ENCODE measurements at regions not wholly inside any gene's neighbourhood (a gene's known extent, or its start where the extent isn't known, plus 50 kb on each side); places are given as distances from the start of the nearest gene placed in this dataset.

DNA sequence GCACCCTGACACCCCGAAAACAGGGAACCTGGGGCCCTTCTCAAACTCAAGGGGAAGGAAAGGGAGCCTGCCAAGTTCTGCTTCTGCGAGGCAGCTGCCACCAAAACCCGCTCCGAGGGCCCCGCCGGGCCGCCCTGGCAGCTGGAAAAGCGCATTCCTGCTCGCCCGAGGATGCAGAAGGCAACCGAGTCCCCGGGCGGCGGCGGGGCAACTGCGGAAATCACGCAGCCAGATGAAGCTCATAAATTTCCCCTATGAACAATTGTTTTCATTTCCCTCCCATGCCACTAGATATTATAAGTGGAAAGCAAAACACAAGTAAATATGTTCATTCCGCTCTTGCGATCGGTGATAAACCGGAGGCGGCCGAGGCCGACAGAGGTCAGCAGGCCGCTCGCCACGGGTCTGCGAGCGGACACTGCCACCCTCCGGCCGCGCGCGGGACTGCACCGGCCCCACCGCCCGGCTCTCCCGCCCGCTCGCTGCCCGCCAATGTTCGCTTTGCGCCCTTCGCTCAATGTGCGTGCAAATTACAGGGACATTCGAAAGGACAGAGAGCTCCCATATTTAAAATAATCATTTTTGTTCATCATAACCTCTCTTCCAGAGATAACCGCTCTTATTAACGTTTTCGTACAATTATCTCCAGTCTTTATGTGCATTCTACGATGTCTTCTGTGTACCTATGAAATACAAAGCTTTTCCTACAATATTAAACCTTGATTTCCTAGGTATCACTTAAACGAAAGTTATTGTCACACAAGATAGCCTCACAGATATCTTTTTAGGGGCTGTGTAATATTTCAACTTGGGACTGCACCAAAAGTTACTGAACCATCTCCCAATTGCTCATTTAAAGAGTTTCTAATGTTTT is 120.8 kb upstream of the ZNF507 start:
- Histone ChIP-seq H3K4me3 (ENCODE audit: low read depth in 1 of 2, low read length in 2 of 2) (peak overlapping the region in 1 of 2 donors; percentile 43), H3K4me1 (ENCODE audit: control insufficient read depth in 1 of 2, insufficient read depth in 2 of 2, low read length in 2 of 2) (no peaks in the 10 kb centered on the region), H3K9me3 (ENCODE audit: control insufficient read depth in 1 of 2, low read length in 2 of 2) (no peaks in the 10 kb centered on the region), H3K27me3 (ENCODE audit: control insufficient read depth in 1 of 2, insufficient read depth in 2 of 2, low read length in 2 of 2) (peaks cover 4 to 22% of the 10 kb centered on the region in 2 donors), H3K27ac (ENCODE audit: low read depth, low read length) (no peak overlapping the region), H3K9ac (ENCODE audit: low read depth in 1 of 2, low read length in 2 of 2) (no peak overlapping the region), H3K36me3 (ENCODE audit: control insufficient read depth in 1 of 2, insufficient read depth in 2 of 2, low read length in 2 of 2) (no peaks in the 10 kb centered on the region)

- H3K4me1 ChIP-seq (ENCODE audit: control insufficient read depth in 1 of 2, insufficient read depth in 2 of 2, low read length in 2 of 2): no peaks in the 10 kb centered on the region
- no peaks in the 10 kb centered on the region for H3K9me3 ChIP-seq (ENCODE audit: control insufficient read depth in 1 of 2, low read length in 2 of 2)
- no peak overlapping the region for H3K4me3 ChIP-seq (ENCODE audit: low read depth in 1 of 2, low read length in 2 of 2)
- H3K36me3 ChIP-seq (ENCODE audit: control insufficient read depth in 1 of 2, insufficient read depth in 2 of 2, low read length in 2 of 2): no peaks in the 10 kb centered on the region
- H3K27ac ChIP-seq (ENCODE audit: low read depth, low read length): no peak overlapping the region
- peaks cover 8 to 22% of the 10 kb centered on the region in 2 donors for H3K27me3 ChIP-seq (ENCODE audit: control insufficient read depth in 1 of 2, insufficient read depth in 2 of 2, low read length in 2 of 2)
- H3K9ac ChIP-seq (ENCODE audit: low read depth in 1 of 2, low read length in 2 of 2): no peak overlapping the region
Measured at GRCh38 chr19:32227561-32228165, 117.7 kb upstream of the ZNF507 start.

DNA sequence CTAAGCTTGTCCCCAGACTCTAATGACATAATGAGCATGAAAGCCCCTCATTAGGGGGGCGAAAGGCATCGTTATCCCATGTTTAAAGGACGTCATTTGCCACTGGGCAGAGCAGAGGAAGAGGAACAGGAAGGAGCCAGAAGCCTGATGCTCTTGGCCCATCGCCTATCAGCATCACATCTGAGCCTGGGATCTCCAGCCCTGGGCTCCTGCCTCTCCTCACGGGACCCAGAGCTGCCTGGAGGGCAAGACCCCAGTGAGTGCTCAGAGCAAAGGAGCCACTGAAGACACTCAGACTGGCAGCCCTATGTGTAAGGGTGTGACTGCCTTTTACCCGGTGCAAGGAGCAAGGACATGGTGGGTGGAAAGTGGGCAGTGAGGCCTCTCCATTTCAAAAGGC is 115.0 kb upstream of the ZNF507 start:
- H3K27ac ChIP-seq (ENCODE audit: low read depth, low read length): no peak overlapping the region
- no peaks in the 10 kb centered on the region for H3K4me1 ChIP-seq (ENCODE audit: control insufficient read depth in 1 of 2, insufficient read depth in 2 of 2, low read length in 2 of 2)
- peaks cover 5 to 8% of the 10 kb centered on the region in 2 donors for H3K27me3 ChIP-seq (ENCODE audit: control insufficient read depth in 1 of 2, insufficient read depth in 2 of 2, low read length in 2 of 2)
- no peaks in the 10 kb centered on the region for H3K36me3 ChIP-seq (ENCODE audit: control insufficient read depth in 1 of 2, insufficient read depth in 2 of 2, low read length in 2 of 2)
- H3K9me3 ChIP-seq (ENCODE audit: control insufficient read depth in 1 of 2, low read length in 2 of 2): no peaks in the 10 kb centered on the region
- H3K9ac ChIP-seq (ENCODE audit: low read depth in 1 of 2, low read length in 2 of 2): no peak overlapping the region
- H3K4me3 ChIP-seq (ENCODE audit: low read depth in 1 of 2, low read length in 2 of 2): no peak overlapping the region

GRCh38 chr19:32231020-32231419 is 114.4 kb upstream of the ZNF507 start:
- H3K4me3 ChIP-seq (ENCODE audit: low read depth in 1 of 2, low read length in 2 of 2): no peak overlapping the region
- no peaks in the 10 kb centered on the region for H3K4me1 ChIP-seq (ENCODE audit: control insufficient read depth in 1 of 2, insufficient read depth in 2 of 2, low read length in 2 of 2)
- peaks cover 3 to 8% of the 10 kb centered on the region in 2 donors for H3K27me3 ChIP-seq (ENCODE audit: control insufficient read depth in 1 of 2, insufficient read depth in 2 of 2, low read length in 2 of 2)

GRCh38 chr19:32231691-32232090 is 113.7 kb upstream of the ZNF507 start:
- Histone ChIP-seq H3K9ac (ENCODE audit: low read depth in 1 of 2, low read length in 2 of 2) (no peak overlapping the region), H3K4me3 (ENCODE audit: low read depth in 1 of 2, low read length in 2 of 2) (no peak overlapping the region), H3K36me3 (ENCODE audit: control insufficient read depth in 1 of 2, insufficient read depth in 2 of 2, low read length in 2 of 2) (no peaks in the 10 kb centered on the region), H3K27me3 (ENCODE audit: control insufficient read depth in 1 of 2, insufficient read depth in 2 of 2, low read length in 2 of 2) (peaks cover 3 to 8% of the 10 kb centered on the region in 2 donors), H3K9me3 (ENCODE audit: control insufficient read depth in 1 of 2, low read length in 2 of 2) (no peaks in the 10 kb centered on the region), H3K27ac (ENCODE audit: low read depth, low read length) (no peak overlapping the region), H3K4me1 (ENCODE audit: control insufficient read depth in 1 of 2, insufficient read depth in 2 of 2, low read length in 2 of 2) (no peaks in the 10 kb centered on the region)

More at GRCh38 chr19:32231020-32231419, 114.4 kb upstream of the ZNF507 start:
- H3K36me3 ChIP-seq (ENCODE audit: control insufficient read depth in 1 of 2, insufficient read depth in 2 of 2, low read length in 2 of 2): no peaks in the 10 kb centered on the region
- H3K9ac ChIP-seq (ENCODE audit: low read depth in 1 of 2, low read length in 2 of 2): no peak overlapping the region
- no peak overlapping the region for H3K27ac ChIP-seq (ENCODE audit: low read depth, low read length)
- H3K9me3 ChIP-seq (ENCODE audit: control insufficient read depth in 1 of 2, low read length in 2 of 2): no peaks in the 10 kb centered on the region

DNA sequence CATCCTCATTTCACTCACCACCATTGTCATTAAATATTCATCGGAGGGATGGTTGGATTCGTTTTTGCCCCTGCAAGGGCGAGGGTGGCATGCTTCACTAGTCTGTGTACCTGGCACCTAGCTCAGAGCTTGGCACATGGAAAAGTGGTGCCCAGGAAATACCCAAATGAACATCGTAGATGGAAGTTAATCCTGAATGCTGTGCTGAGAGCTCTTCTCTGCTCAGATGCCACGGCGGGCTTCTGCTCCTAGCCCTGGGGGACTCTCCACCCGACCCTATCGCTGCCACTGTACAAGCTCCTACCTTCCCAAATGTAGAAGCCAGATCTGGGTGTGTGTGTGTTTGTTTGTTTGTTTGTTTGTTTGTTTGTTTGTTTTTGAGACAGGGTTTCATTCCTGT is 113.0 kb upstream of the ZNF507 start:
- Histone ChIP-seq H3K36me3 (ENCODE audit: control insufficient read depth in 1 of 2, insufficient read depth in 2 of 2, low read length in 2 of 2) (no peaks in the 10 kb centered on the region), H3K27me3 (ENCODE audit: control insufficient read depth in 1 of 2, insufficient read depth in 2 of 2, low read length in 2 of 2) (peaks cover 3 to 8% of the 10 kb centered on the region in 2 donors), H3K27ac (ENCODE audit: low read depth, low read length) (no peak overlapping the region), H3K4me1 (ENCODE audit: control insufficient read depth in 1 of 2, insufficient read depth in 2 of 2, low read length in 2 of 2) (no peaks in the 10 kb centered on the region), H3K9ac (ENCODE audit: low read depth in 1 of 2, low read length in 2 of 2) (no peak overlapping the region), H3K9me3 (ENCODE audit: control insufficient read depth in 1 of 2, low read length in 2 of 2) (no peaks in the 10 kb centered on the region), H3K4me3 (ENCODE audit: low read depth in 1 of 2, low read length in 2 of 2) (no peak overlapping the region)

- Histone ChIP-seq H3K36me3 (ENCODE audit: control insufficient read depth in 1 of 2, insufficient read depth in 2 of 2, low read length in 2 of 2) (no peaks in the 10 kb centered on the region), H3K9ac (ENCODE audit: low read depth in 1 of 2, low read length in 2 of 2) (no peak overlapping the region), H3K27me3 (ENCODE audit: control insufficient read depth in 1 of 2, insufficient read depth in 2 of 2, low read length in 2 of 2) (peaks cover 3 to 4% of the 10 kb centered on the region in 2 donors), H3K9me3 (ENCODE audit: control insufficient read depth in 1 of 2, low read length in 2 of 2) (no peaks in the 10 kb centered on the region), H3K4me1 (ENCODE audit: control insufficient read depth in 1 of 2, insufficient read depth in 2 of 2, low read length in 2 of 2) (no peaks in the 10 kb centered on the region), H3K4me3 (ENCODE audit: low read depth in 1 of 2, low read length in 2 of 2) (no peak overlapping the region), H3K27ac (ENCODE audit: low read depth, low read length) (no peak overlapping the region)
Measured at GRCh38 chr19:32233091-32233490, 112.3 kb upstream of the ZNF507 start.

DNA sequence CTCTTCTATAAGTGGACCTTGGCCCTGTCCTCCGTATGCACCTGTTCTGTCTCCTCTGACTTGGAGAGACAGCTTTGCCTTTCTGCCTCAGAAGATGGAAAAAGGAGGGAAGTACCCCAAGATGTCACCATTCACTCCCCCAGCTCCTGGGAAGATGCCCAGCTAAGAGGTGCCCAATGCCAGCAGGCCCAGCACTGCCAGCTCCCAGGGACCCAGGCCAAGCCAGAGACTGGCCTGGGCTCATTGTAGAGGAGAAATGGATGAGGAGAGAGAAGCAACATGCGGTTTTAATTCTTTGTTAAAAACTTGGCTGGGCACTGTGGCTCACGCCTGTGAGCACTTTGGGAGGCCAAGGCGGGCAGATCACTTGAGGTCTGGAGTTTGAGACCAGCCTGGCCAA is 111.5 kb upstream of the ZNF507 start:
- Histone ChIP-seq H3K4me1 (ENCODE audit: control insufficient read depth in 1 of 2, insufficient read depth in 2 of 2, low read length in 2 of 2) (no peaks in the 10 kb centered on the region), H3K27ac (ENCODE audit: low read depth, low read length) (no peak overlapping the region), H3K9ac (ENCODE audit: low read depth in 1 of 2, low read length in 2 of 2) (no peak overlapping the region), H3K27me3 (ENCODE audit: control insufficient read depth in 1 of 2, insufficient read depth in 2 of 2, low read length in 2 of 2) (peaks cover 3 to 4% of the 10 kb centered on the region in 2 donors), H3K9me3 (ENCODE audit: control insufficient read depth in 1 of 2, low read length in 2 of 2) (no peaks in the 10 kb centered on the region), H3K36me3 (ENCODE audit: control insufficient read depth in 1 of 2, insufficient read depth in 2 of 2, low read length in 2 of 2) (no peaks in the 10 kb centered on the region), H3K4me3 (ENCODE audit: low read depth in 1 of 2, low read length in 2 of 2) (no peak overlapping the region)

DNA sequence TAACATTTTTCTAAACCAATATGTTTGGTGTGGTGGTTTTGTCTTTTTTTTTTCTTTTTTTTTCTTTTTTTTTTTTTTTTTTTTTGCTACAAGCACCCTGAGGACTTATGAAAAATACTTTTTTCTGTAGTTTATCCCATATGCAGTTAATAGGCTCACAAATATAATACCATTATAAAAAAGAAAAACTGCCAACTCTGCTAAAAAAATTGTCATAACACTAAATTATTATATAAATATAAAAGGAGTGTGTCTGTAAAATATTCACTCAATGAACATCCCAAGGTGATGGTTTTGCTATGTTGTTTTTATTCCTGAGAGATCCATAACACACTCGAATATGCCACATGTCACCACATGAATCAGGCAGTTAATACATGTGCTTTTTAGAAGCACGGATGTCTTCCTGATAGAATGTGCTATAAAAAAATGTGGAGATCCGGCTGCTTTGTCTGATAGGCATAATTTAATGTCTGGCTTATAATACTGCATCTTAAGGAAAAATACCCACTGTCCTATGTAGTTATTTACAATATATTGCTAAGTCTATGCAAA is 110.7 kb upstream of the ZNF507 start:
- Histone ChIP-seq H3K36me3 (ENCODE audit: control insufficient read depth in 1 of 2, insufficient read depth in 2 of 2, low read length in 2 of 2) (no peaks in the 10 kb centered on the region), H3K27ac (ENCODE audit: low read depth, low read length) (no peak overlapping the region), H3K4me3 (ENCODE audit: low read depth in 1 of 2, low read length in 2 of 2) (no peak overlapping the region), H3K4me1 (ENCODE audit: control insufficient read depth in 1 of 2, insufficient read depth in 2 of 2, low read length in 2 of 2) (no peaks in the 10 kb centered on the region), H3K9ac (ENCODE audit: low read depth in 1 of 2, low read length in 2 of 2) (no peak overlapping the region), H3K9me3 (ENCODE audit: control insufficient read depth in 1 of 2, low read length in 2 of 2) (no peaks in the 10 kb centered on the region), H3K27me3 (ENCODE audit: control insufficient read depth in 1 of 2, insufficient read depth in 2 of 2, low read length in 2 of 2) (peaks cover 3 to 4% of the 10 kb centered on the region in 2 donors)

GRCh38 chr19:32238076-32238475 is 107.3 kb upstream of the ZNF507 start:
- H3K36me3 ChIP-seq (ENCODE audit: control insufficient read depth in 1 of 2, insufficient read depth in 2 of 2, low read length in 2 of 2): no peaks in the 10 kb centered on the region
- H3K9me3 ChIP-seq (ENCODE audit: control insufficient read depth in 1 of 2, low read length in 2 of 2): no peaks in the 10 kb centered on the region

More at GRCh38 chr19:32238076-32238475, 107.3 kb upstream of the ZNF507 start:
- H3K27ac ChIP-seq (ENCODE audit: low read depth, low read length): no peak overlapping the region
- H3K4me3 ChIP-seq (ENCODE audit: low read depth in 1 of 2, low read length in 2 of 2): no peak overlapping the region
- peaks cover 0 to 3% of the 10 kb centered on the region in 2 donors for H3K27me3 ChIP-seq (ENCODE audit: control insufficient read depth in 1 of 2, insufficient read depth in 2 of 2, low read length in 2 of 2)
- H3K9ac ChIP-seq (ENCODE audit: low read depth in 1 of 2, low read length in 2 of 2): no peak overlapping the region
- H3K4me1 ChIP-seq (ENCODE audit: control insufficient read depth in 1 of 2, insufficient read depth in 2 of 2, low read length in 2 of 2): no peaks in the 10 kb centered on the region

All from duodenal mucosa (tissue), 2 donors.